ENCODE measurements at regions not wholly inside any gene's neighbourhood (a gene's known extent, or its start where the extent isn't known, plus 50 kb on each side); places are given as distances from the start of the nearest gene placed in this dataset.

- DNase-seq (ENCODE audit: low spot score): no peak
Observed at GRCh38 chr7:67553378-67553777, 556.7 kb downstream of the TYW1 start.

GRCh38 chr7:67554986-67555385 lies 558.4 kb downstream of the TYW1 start:
- no peak for DNase-seq (ENCODE audit: low spot score)

GRCh38 chr7:67564959-67565358 lies 568.3 kb downstream of the TYW1 start:
- no peak for DNase-seq (ENCODE audit: low spot score)

GRCh38 chr7:67566101-67566500 lies 569.5 kb downstream of the TYW1 start:
- no peak for DNase-seq (ENCODE audit: low spot score)

GRCh38 chr7:67571026-67571545 lies 574.5 kb downstream of the TYW1 start:
- no peak for DNase-seq (ENCODE audit: low spot score)

GRCh38 chr7:67573639-67574038 lies 577.0 kb downstream of the TYW1 start:
- DNase-seq (ENCODE audit: low spot score): no peak

- no peak for DNase-seq (ENCODE audit: low spot score)
Observed at GRCh38 chr7:67588631-67589030, 592.0 kb downstream of the TYW1 start.

- DNase-seq (ENCODE audit: low spot score): no peak
Observed at GRCh38 chr7:67589183-67589582, 592.5 kb downstream of the TYW1 start.

GRCh38 chr7:67590649-67591048 lies 594.0 kb downstream of the TYW1 start:
- DNase-seq (ENCODE audit: low spot score): no peak

GRCh38 chr7:67593794-67594193 lies 597.2 kb downstream of the TYW1 start:
- no peak for DNase-seq (ENCODE audit: low spot score)

GRCh38 chr7:67595431-67596180 lies 599.0 kb downstream of the TYW1 start:
- no peak for DNase-seq (ENCODE audit: low spot score)

- no peak for DNase-seq (ENCODE audit: low spot score)
Observed at GRCh38 chr7:67597161-67597560, 600.5 kb downstream of the TYW1 start.

GRCh38 chr7:67598469-67598868 lies 601.8 kb downstream of the TYW1 start:
- DNase-seq (ENCODE audit: low spot score): no peak

GRCh38 chr7:67599331-67600062 lies 602.9 kb downstream of the TYW1 start:
- no peak for DNase-seq (ENCODE audit: low spot score)

- DNase-seq (ENCODE audit: low spot score): no peak
Observed at GRCh38 chr7:67602246-67602887, 605.7 kb downstream of the TYW1 start.

- no peak for DNase-seq (ENCODE audit: low spot score)
Observed at GRCh38 chr7:67604461-67605386, 608.1 kb downstream of the TYW1 start.

- DNase-seq (ENCODE audit: low spot score): no peak
Observed at GRCh38 chr7:67608806-67609205, 612.2 kb downstream of the TYW1 start.

- no peak for DNase-seq (ENCODE audit: low spot score)
Observed at GRCh38 chr7:67610897-67611296, 614.3 kb downstream of the TYW1 start.

- no peak for DNase-seq (ENCODE audit: low spot score)
Observed at GRCh38 chr7:67614843-67615242, 618.2 kb downstream of the TYW1 start.

GRCh38 chr7:67616517-67616916 lies 619.9 kb downstream of the TYW1 start:
- no peak for DNase-seq (ENCODE audit: low spot score)

GRCh38 chr7:67618556-67619162 lies 622.0 kb downstream of the TYW1 start:
- DNase-seq (ENCODE audit: low spot score): no peak

Measured in CD4-positive, alpha-beta T cell treated with Interleukin-2 at 100 ng/mL for 4 hours (primary cell).